ENCODE measurements at regions not wholly inside any gene's neighbourhood (a gene's known extent, or its start where the extent isn't known, plus 50 kb on each side); places are given as distances from the start of the nearest gene placed in this dataset.

GRCh38 chr5:174589011-174589410 is 135.4 kb upstream of the MSX2 start:
- H3K9me3 ChIP-seq (ENCODE audit: severe bottlenecking) = peaks cover 5% of the 10 kb centered on the region
- no peak overlapping the region for H3K4me3 ChIP-seq (ENCODE audit: severe bottlenecking)
- no peak overlapping the region for H3K27ac ChIP-seq (ENCODE audit: poor library complexity, severe bottlenecking)
- H3K4me1 ChIP-seq (ENCODE audit: insufficient read depth, poor library complexity, severe bottlenecking) = no peaks in the 10 kb centered on the region
- H3K27me3 ChIP-seq (ENCODE audit: insufficient read depth, poor library complexity, severe bottlenecking) = no peaks in the 10 kb centered on the region
- DNase-seq (ENCODE audit: low spot score) (no peak), ATAC-seq (ENCODE audit: low read depth) (peak; percentile 42; the same call in 1 of the 3 replicates)
- H3K36me3 ChIP-seq (ENCODE audit: low read depth) = no peaks in the 10 kb centered on the region
- TF ChIP-seq CTCF (IDR thresholded peaks at IDR 0.05; ENCODE audit: poor library complexity, severe bottlenecking) = no peak

GRCh38 chr5:174589599-174589998 is 134.8 kb upstream of the MSX2 start:
- no peaks in the 10 kb centered on the region for H3K27me3 ChIP-seq (ENCODE audit: insufficient read depth, poor library complexity, severe bottlenecking)
- ATAC-seq (ENCODE audit: low read depth) (no peak), DNase-seq (ENCODE audit: low spot score) (no peak)
- TF ChIP-seq CTCF (IDR thresholded peaks at IDR 0.05; ENCODE audit: poor library complexity, severe bottlenecking) = no peak
- no peaks in the 10 kb centered on the region for H3K4me1 ChIP-seq (ENCODE audit: insufficient read depth, poor library complexity, severe bottlenecking)
- H3K4me3 ChIP-seq (ENCODE audit: severe bottlenecking) = no peak overlapping the region
- no peak overlapping the region for H3K27ac ChIP-seq (ENCODE audit: poor library complexity, severe bottlenecking)
- no peaks in the 10 kb centered on the region for H3K36me3 ChIP-seq (ENCODE audit: low read depth)
- H3K9me3 ChIP-seq (ENCODE audit: severe bottlenecking) = peaks cover 5% of the 10 kb centered on the region

GRCh38 chr5:174590820-174591219 is 133.6 kb upstream of the MSX2 start:
- Histone ChIP-seq H3K27me3 (ENCODE audit: insufficient read depth, poor library complexity, severe bottlenecking) (no peaks in the 10 kb centered on the region), H3K4me1 (ENCODE audit: insufficient read depth, poor library complexity, severe bottlenecking) (no peaks in the 10 kb centered on the region), H3K9me3 (ENCODE audit: severe bottlenecking) (peaks cover 5% of the 10 kb centered on the region), H3K27ac (ENCODE audit: poor library complexity, severe bottlenecking) (no peak overlapping the region), H3K36me3 (ENCODE audit: low read depth) (no peaks in the 10 kb centered on the region), H3K4me3 (ENCODE audit: severe bottlenecking) (no peak overlapping the region)
- DNase-seq (ENCODE audit: low spot score) (no peak), ATAC-seq (ENCODE audit: low read depth) (no peak)
- no peak for TF ChIP-seq CTCF (IDR thresholded peaks at IDR 0.05; ENCODE audit: poor library complexity, severe bottlenecking)

DNA sequence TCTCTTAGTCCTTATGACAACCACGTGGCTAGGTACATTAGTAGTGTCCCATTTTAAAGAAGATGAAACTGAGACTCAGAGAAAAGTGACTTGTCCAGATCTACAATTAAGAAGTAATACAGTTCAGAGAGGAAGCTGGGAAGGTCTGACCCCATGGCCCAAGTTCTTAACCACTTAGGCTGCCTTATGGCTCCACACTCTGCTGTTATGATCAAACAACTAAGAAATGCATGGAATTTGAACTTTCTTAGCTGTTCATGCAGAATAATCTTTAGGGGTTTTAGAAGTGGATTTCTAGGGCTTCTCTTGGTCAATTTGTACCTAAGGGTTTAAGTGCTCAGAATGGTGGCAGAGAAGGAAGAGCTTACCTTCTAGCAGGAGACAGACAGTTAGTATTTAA is 128.0 kb upstream of the MSX2 start:
- no peak overlapping the region for H3K27ac ChIP-seq (ENCODE audit: poor library complexity, severe bottlenecking)
- DNase-seq (ENCODE audit: low spot score) (no peak), ATAC-seq (ENCODE audit: low read depth) (peak; percentile 63; the same call in 1 of the 3 replicates)
- no peaks in the 10 kb centered on the region for H3K36me3 ChIP-seq (ENCODE audit: low read depth)
- H3K4me3 ChIP-seq (ENCODE audit: severe bottlenecking) = no peak overlapping the region
- TF ChIP-seq CTCF (IDR thresholded peaks at IDR 0.05; ENCODE audit: poor library complexity, severe bottlenecking) = no peak
- no peaks in the 10 kb centered on the region for H3K9me3 ChIP-seq (ENCODE audit: severe bottlenecking)
- H3K27me3 ChIP-seq (ENCODE audit: insufficient read depth, poor library complexity, severe bottlenecking) = no peaks in the 10 kb centered on the region
- H3K4me1 ChIP-seq (ENCODE audit: insufficient read depth, poor library complexity, severe bottlenecking) = no peaks in the 10 kb centered on the region

DNA sequence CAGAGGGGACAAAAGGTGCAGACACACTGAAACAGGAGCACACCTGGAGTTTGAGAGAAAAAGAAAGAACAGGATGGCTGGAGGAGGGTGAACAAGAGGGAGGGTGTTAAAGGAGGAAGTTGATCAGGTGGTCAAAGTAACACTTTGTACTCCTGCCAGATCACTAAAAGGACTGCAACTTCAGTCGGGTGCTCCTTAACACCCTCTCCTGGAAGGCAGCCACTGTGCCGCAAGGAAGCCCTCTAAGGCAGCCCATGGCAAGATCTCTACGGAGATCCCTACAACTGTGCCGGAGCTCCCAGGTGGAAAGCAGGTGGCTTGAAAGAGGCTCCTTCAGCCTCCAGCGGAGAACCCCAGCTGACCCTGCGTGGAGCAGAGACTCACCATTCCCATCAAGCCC is 124.4 kb upstream of the MSX2 start:
- H3K27me3 ChIP-seq (ENCODE audit: insufficient read depth, poor library complexity, severe bottlenecking) = no peaks in the 10 kb centered on the region
- H3K4me1 ChIP-seq (ENCODE audit: insufficient read depth, poor library complexity, severe bottlenecking) = peaks cover 4% of the 10 kb centered on the region
- no peaks in the 10 kb centered on the region for H3K9me3 ChIP-seq (ENCODE audit: severe bottlenecking)
- no peak for TF ChIP-seq CTCF (IDR thresholded peaks at IDR 0.05; ENCODE audit: poor library complexity, severe bottlenecking)
- H3K4me3 ChIP-seq (ENCODE audit: severe bottlenecking) = no peak overlapping the region
- ATAC-seq (ENCODE audit: low read depth) = peak; percentile 35; the same call in 2 of the 3 replicates
- no peak overlapping the region for H3K27ac ChIP-seq (ENCODE audit: poor library complexity, severe bottlenecking)
- DNase-seq (ENCODE audit: low spot score) = no peak
- H3K36me3 ChIP-seq (ENCODE audit: low read depth) = no peaks in the 10 kb centered on the region

All from RWPE2 (cell line).